ENCODE measurements at regions not wholly inside any gene's neighbourhood (a gene's known extent, or its start where the extent isn't known, plus 50 kb on each side); places are given as distances from the start of the nearest gene placed in this dataset.

DNA sequence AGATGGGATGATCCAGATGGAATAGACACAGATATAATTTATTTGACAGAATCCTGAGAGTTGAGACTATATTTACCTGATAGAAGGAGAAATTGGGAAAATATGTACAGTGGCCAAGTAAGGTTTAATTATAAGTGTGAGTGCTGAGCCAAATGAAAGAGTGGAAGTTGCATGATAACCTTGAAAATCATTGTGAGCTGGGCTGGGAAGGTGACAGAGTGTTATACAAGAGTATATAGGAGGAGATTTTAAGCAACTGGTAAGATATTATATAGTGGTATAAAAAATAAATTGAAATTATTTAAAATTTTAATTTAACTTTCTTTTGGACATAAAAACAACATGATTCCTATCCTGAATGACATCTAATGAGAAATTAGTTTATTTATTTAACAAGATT is 340.8 kb downstream of the NUP35 start (continued):
- TF ChIP-seq, protein P1, sequence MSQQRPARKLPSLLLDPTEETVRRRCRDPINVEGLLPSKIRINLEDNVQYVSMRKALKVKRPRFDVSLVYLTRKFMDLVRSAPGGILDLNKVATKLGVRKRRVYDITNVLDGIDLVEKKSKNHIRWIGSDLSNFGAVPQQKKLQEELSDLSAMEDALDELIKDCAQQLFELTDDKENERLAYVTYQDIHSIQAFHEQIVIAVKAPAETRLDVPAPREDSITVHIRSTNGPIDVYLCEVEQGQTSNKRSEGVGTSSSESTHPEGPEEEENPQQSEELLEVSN (IDR thresholded peaks at IDR 0.05; ENCODE audit: borderline replicate concordance in 1 of 2, extremely low read depth in 1 of 2, insufficient read depth in 1 of 2, insufficient read length in 1 of 2, low read depth in 1 of 2, low read length in 1 of 2, poor library complexity in 1 of 2, severe bottlenecking in 1 of 2): no peak
- TF ChIP-seq GATA2 (CRISPR knock-in tag; IDR thresholded peaks at IDR 0.05): no peak
- no peak for TF ChIP-seq HNRNPH1 (optimal IDR thresholded peaks at IDR 0.05; ENCODE audit: low read depth, low read length)
- TF ChIP-seq, protein P2, sequence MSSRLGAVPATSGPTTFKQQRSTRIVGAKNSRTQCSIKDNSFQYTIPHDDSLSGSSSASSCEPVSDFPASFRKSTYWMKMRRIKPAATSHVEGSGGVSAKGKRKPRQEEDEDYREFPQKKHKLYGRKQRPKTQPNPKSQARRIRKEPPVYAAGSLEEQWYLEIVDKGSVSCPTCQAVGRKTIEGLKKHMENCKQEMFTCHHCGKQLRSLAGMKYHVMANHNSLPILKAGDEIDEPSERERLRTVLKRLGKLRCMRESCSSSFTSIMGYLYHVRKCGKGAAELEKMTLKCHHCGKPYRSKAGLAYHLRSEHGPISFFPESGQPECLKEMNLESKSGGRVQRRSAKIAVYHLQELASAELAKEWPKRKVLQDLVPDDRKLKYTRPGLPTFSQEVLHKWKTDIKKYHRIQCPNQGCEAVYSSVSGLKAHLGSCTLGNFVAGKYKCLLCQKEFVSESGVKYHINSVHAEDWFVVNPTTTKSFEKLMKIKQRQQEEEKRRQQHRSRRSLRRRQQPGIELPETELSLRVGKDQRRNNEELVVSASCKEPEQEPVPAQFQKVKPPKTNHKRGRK (tag; IDR thresholded peaks at IDR 0.05): no peak

DNA sequence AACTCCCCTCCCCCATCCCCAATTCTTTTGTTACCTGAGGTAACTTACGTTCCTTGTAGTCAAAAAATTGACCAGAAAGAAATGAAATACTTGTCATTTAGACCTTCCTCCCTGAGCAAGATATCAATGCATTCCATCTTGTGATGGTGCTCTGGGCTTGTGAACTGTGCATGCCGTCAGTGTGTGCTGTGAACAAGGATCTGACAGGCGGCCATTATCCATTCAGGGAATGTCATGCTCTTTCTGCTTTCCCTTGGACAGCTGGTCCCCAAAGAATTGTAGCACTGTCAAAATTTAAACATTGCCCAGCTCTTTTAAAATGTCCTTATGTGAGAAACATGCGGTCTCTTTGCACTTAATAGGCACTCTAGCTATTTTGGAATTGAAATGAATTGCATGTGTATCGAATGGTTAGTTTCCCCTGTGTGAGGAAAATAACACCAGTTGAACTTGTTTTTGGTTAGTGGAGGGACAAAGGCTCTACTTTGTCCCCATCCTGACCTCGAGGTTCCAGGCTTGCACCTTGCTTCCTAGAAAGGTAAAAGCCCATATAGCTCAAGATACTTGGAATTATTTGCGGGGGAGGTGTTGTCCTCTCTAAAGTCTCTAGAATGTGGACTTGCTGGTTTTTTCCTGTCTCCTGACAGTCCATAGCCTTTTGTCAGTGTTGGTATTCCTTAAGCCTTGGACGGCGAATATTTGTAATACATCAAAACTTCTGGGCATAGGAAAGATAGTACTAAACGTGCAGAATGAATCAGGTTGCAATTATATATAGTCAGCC is 350.9 kb downstream of the NUP35 start:
- Histone ChIP-seq H3K36me3 (ENCODE audit: control insufficient read depth, insufficient read depth, low read length) (no peaks in the 10 kb centered on the region), H3K9ac (ENCODE audit: insufficient read depth in 1 of 2, low read depth in 2 of 2, low read length in 2 of 2) (no peak overlapping the region), H2AFZ (ENCODE audit: low read depth, low read length) (no peak overlapping the region), H3K9me3 (replicated peaks; ENCODE audit: control insufficient read depth, insufficient read depth, low read depth, low read length) (no peaks in the 10 kb centered on the region), H3K4me2 (ENCODE audit: insufficient read depth, low read length) (no peak overlapping the region), H3K27ac (ENCODE audit: extremely low read depth, low read depth, low read length) (no peak overlapping the region), H3K4me3 (no peak overlapping the region), H4K20me1 (replicated peaks; ENCODE audit: control insufficient read depth, insufficient read depth, low read length) (no peaks in the 10 kb centered on the region), H3K79me2 (ENCODE audit: control insufficient read depth, insufficient read depth, low read length) (no peaks in the 10 kb centered on the region), H3K9me1 (ENCODE audit: control insufficient read depth, insufficient read depth, low read length) (no peaks in the 10 kb centered on the region), H3K4me1 (replicated peaks in 1 of 2; ENCODE audit: control insufficient read depth in 2 of 2, insufficient read depth in 2 of 2, low read length in 2 of 2) (no peaks in the 10 kb centered on the region), H3K27me3 (ENCODE audit: control insufficient read depth in 2 of 2, insufficient read depth in 2 of 2, low read length in 2 of 2) (no peaks in the 10 kb centered on the region)
- TF ChIP-seq ZNF197 (CRISPR knock-in tag; IDR thresholded peaks at IDR 0.05; ENCODE audit: low read depth): no peak
- TF ChIP-seq HMG20A (CRISPR knock-in tag; conservative IDR thresholded peaks at IDR 0.05): no peak
- no peak for TF ChIP-seq TRIM24 (IDR thresholded peaks at IDR 0.05)
- TF ChIP-seq KAT8 (IDR thresholded peaks at IDR 0.05; ENCODE audit: low read depth): no peak
- ATAC-seq: no peak
- no peak for DNase-seq (ENCODE audit: extremely low read depth in 1 of 4, low spot score in 3 of 4)
- POLR2A ChIA-PET: no interaction called here
- intact Hi-C loops (cut with micrococcal nuclease) (no loop called here), in situ Hi-C loops (cut with MboI) (no loop called here)
- CTCF ChIA-PET (ENCODE audit: low intra/inter-chr PET ratio): no interaction called here
- FAIRE-seq: no peak
- under 1% methylated on average over 10 of the region's 10 CpGs for WGBS (ENCODE audit: insufficient coverage, low coverage, missing lambda C conversion rate)
- no TSS peak for BruUV-seq (replicated peaks)
